A549 (cell line): ENCODE measurements at regions not wholly inside any gene's neighbourhood (a gene's known extent, or its start where the extent isn't known, plus 50 kb on each side); places are given as distances from the start of the nearest gene placed in this dataset.

ENCODE experiments used
- ATAC-seq, 2 experiments: fragments of 200-7000 bp in 1 of 2; fragments of >200 bp in 1 of 2; cut with Nextera tagmentation in 1 of 2; cut with Tn5 transposase in 1 of 2; 3 replicates each; pipeline versions ENCODE4 v1.8.0 to v1.9.1; 2018 to 2020; ENCODE audit warnings: mild to moderate bottlenecking in 1 of 2, moderate library complexity in 1 of 2
- CTCF ChIA-PET: fragments of 300-600 bp; sonication (Branson Sonifier 250); formaldehyde crosslinking; extraction: SDS; loops from one replicate; lab custom pipeline; 2021; ENCODE audit warnings: antibody characterized with exemption, inconsistent platforms; lab: Yijun Ruan, JAX
- POLR2A ChIA-PET: fragments of 350-600 bp; formaldehyde crosslinking; extraction: SDS; loops from one replicate; lab custom pipeline; 2021; ENCODE audit warnings: antibody characterized with exemption, inconsistent platforms; lab: Yijun Ruan, JAX
- DNase-seq, 2 experiments: peaks; one replicate each; pipeline versions ENCODE4 v3.0.0 to v3.0.0-alpha.2; 2011 to 2016; ENCODE audit warnings: low read depth in 1 of 2, low spot score in 1 of 2
- FAIRE-seq: peaks from 2 replicates; lab custom pipeline; 2011; peaks lifted over from hg19 to GRCh38; lab: Jason Lieb, UNC
- H3K27ac ChIP-seq, 2 experiments: fragments of >200 bp; sonication (Bioruptor Twin); formaldehyde crosslinking; 3 replicates each; pipeline ENCODE4 v1.5.1; 2016 to 2017
- H3K4me1 ChIP-seq: fragments of >200 bp; sonication (Bioruptor Twin); formaldehyde crosslinking; 3 replicates; pipeline ENCODE4 v1.6.1; 2016
- H3K4me2 ChIP-seq: fragments of >200 bp; sonication (Bioruptor Twin); formaldehyde crosslinking; 3 replicates; pipeline ENCODE4 v1.6.1; 2016
- H3K4me3 ChIP-seq: fragments of >200 bp; sonication (Bioruptor Twin); formaldehyde crosslinking; 3 replicates; pipeline ENCODE4 v1.5.1; 2016
- H3K9me3 ChIP-seq: fragments of >200 bp; sonication (Bioruptor Twin); formaldehyde crosslinking; 3 replicates; pipeline ENCODE4 v1.6.1; 2016
- CEBPB ChIP-seq, 2 experiments: fragments of >200 bp in 1 of 2; sonication (Bioruptor Twin) in 1 of 2; formaldehyde crosslinking in 1 of 2; IDR thresholded peaks; 2 replicates each; pipeline ENCODE4 v1.6.1; 2012 to 2016
- EHF ChIP-seq: fragments of 250-450 bp; sonication (Bioruptor Pico); IDR thresholded peaks from 2 replicates; pipeline ENCODE4 v1.5.0; 2020; ENCODE audit warnings: mild to moderate bottlenecking
- ESRRA ChIP-seq: fragments of 150-350 bp; IDR thresholded peaks from 2 replicates; pipeline ENCODE4 v1.6.1; 2014; ENCODE audit warnings: mild to moderate bottlenecking, low read length, borderline replicate concordance
- FOSB ChIP-seq: fragments of 250-450 bp; sonication (Bioruptor Pico); IDR thresholded peaks from 2 replicates; pipeline ENCODE4 v1.5.0; 2020; ENCODE audit warnings: mild to moderate bottlenecking, moderate library complexity
- GATA3 ChIP-seq: IDR thresholded peaks from 2 replicates; pipeline ENCODE4 v1.6.1; 2012; ENCODE audit warnings: borderline replicate concordance
- HOXA7 ChIP-seq: fragments of 250-450 bp; sonication (Bioruptor Pico); IDR thresholded peaks from 2 replicates; pipeline ENCODE4 v1.5.0; 2020; ENCODE audit warnings: mild to moderate bottlenecking, moderate library complexity
- HOXB13 ChIP-seq: fragments of 250-450 bp; sonication (Bioruptor Pico); IDR thresholded peaks from 2 replicates; pipeline ENCODE4 v1.5.0; 2020; ENCODE audit warnings: low read depth, mild to moderate bottlenecking, moderate library complexity
- JUNB ChIP-seq: fragments of >200 bp; sonication (Bioruptor Twin); formaldehyde crosslinking; IDR thresholded peaks from 2 replicates; pipeline ENCODE4 v1.6.1; 2016
- MYC ChIP-seq: IDR thresholded peaks from 2 replicates; pipeline ENCODE4 v1.6.1; 2012; ENCODE audit warnings: mild to moderate bottlenecking, inconsistent platforms, low read length, improper control_type of control experiment, borderline replicate concordance
- NPAS2 ChIP-seq: fragments of 250-450 bp; sonication (Bioruptor Pico); IDR thresholded peaks from 2 replicates; pipeline ENCODE4 v1.8.0; 2022; ENCODE audit warnings: mild to moderate bottlenecking, moderate library complexity, borderline replicate concordance
- NR3C1 ChIP-seq: fragments of >200 bp; sonication (Bioruptor Twin); formaldehyde crosslinking; IDR thresholded peaks from 3 replicates; pipeline ENCODE4 v1.6.1; 2017
- PBX3 ChIP-seq: IDR thresholded peaks from 2 replicates; pipeline ENCODE4 v1.6.1; 2012
- PHF8 ChIP-seq: fragments of 200-600 bp; sonication (generic); IDR thresholded peaks from 2 replicates; pipeline ENCODE4 v1.6.1; 2016; ENCODE audit warnings: low read depth, mild to moderate bottlenecking, antibody characterized with exemption, moderate library complexity, borderline replicate concordance
- POLR2A ChIP-seq: IDR thresholded peaks from 2 replicates; pipeline ENCODE4 v1.6.1; 2012; ENCODE audit warnings: mild to moderate bottlenecking, low read length
- POLR2AphosphoS2 ChIP-seq: conservative IDR thresholded peaks from 2 replicates; pipeline ENCODE4 v1.6.1; 2012; ENCODE audit warnings: low read length, improper control_type of control experiment, inconsistent platforms
- RARB ChIP-seq: fragments of 250-450 bp; sonication (Bioruptor Pico); IDR thresholded peaks from 2 replicates; pipeline ENCODE4 v1.8.0; 2021; ENCODE audit warnings: mild to moderate bottlenecking, moderate library complexity
- TFCP2L1 ChIP-seq: fragments of 250-450 bp; sonication (Bioruptor Pico); IDR thresholded peaks from 2 replicates; pipeline ENCODE4 v1.5.0; 2021; ENCODE audit warnings: mild to moderate bottlenecking
- TP53 ChIP-seq: fragments of 250-450 bp; sonication (Bioruptor Pico); IDR thresholded peaks from 2 replicates; pipeline ENCODE4 v1.5.0; 2021; ENCODE audit warnings: mild to moderate bottlenecking, moderate library complexity
- ZNF302 ChIP-seq: fragments of 250-450 bp; sonication (Bioruptor Pico); IDR thresholded peaks from 2 replicates; pipeline ENCODE4 v1.9.0; 2021; ENCODE audit warnings: inconsistent platforms, mild to moderate bottlenecking, moderate library complexity
- ZSCAN20 ChIP-seq: fragments of 250-450 bp; sonication (Bioruptor Pico); IDR thresholded peaks from 2 replicates; pipeline ENCODE4 v1.8.0; 2022; ENCODE audit warnings: mild to moderate bottlenecking, moderate library complexity
- WGBS: methylation state at CpG from one replicate; pipeline ENCODE4 v1.1.6; 2017; ENCODE audit errors: missing lambda C conversion rate; 5-methylcytosine and 5-hydroxymethylcytosine counted together
- TF ChIP-seq, protein P1 (sequence below): fragments of >200 bp; sonication (Bioruptor Twin); formaldehyde crosslinking; IDR thresholded peaks from 3 replicates; pipeline ENCODE4 v1.6.1; 2016

DNA sequence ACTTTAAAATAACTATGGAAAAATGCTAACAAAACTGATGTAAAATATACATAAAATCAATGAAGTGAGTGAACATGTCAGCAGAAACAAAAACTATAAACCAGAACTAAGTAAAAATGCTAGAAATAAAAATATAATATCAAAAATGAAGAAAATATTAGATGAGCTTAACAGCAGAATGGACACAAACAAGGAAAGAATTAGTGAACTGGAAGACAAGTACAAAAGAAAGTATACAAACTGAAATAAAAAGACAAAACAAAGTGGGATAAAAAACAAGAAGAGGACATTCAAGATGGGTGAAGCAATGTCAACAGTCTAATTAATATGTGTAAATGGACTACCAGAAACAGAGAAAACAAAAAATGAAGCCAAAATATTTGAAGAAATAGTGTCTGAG lies 339.2 kb downstream of the NXPE2 start:
- no peak overlapping the region for H3K27ac ChIP-seq
- H3K4me1 ChIP-seq: no peaks in the 10 kb centered on the region
- ATAC-seq (no peak), FAIRE-seq (no peak), DNase-seq (no peak)
- no peaks in the 10 kb centered on the region for H3K9me3 ChIP-seq
- H3K4me3 ChIP-seq: no peak overlapping the region
- TF ChIP-seq MYC (no peak), TP53 (CRISPR knock-in tag) (no peak), EHF (CRISPR knock-in tag) (no peak), RARB (CRISPR knock-in tag) (no peak), POLR2A (no peak), FOSB (no peak), NPAS2 (CRISPR knock-in tag) (no peak), ZSCAN20 (CRISPR knock-in tag) (no peak), ZNF302 (CRISPR knock-in tag) (no peak), NR3C1 (no peak), TFCP2L1 (CRISPR knock-in tag) (no peak)
- TF ChIP-seq, all 56 proteins: peak for 0
- POLR2A ChIA-PET: no interaction called here
- H3K4me2 ChIP-seq: no peak overlapping the region
- CTCF ChIA-PET: no interaction called here

DNA sequence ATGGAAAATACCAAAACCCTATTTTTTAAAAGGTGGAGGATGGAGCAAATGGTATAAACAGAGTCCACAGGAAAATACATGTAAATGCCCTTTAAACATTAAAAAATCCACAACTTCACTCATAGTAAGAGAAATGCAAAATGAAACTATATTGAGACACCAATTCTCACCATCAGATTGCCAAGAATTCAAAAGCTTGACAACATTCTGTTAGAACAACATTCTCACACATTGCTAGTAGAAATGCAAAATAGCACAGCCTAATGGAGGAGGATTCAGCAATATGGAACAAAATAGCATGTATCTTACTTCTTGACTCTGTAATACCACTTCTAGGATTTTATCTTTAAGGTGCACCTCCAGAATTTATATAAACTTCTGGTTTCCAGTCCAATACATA lies 351.8 kb downstream of the NXPE2 start:
- Histone ChIP-seq H3K4me3 (no peak overlapping the region), H3K9me3 (no peaks in the 10 kb centered on the region), H3K27ac (no peak overlapping the region), H3K4me1 (no peaks in the 10 kb centered on the region), H3K4me2 (no peak overlapping the region)
- ChIA-PET CTCF (no interaction called here), POLR2A (interaction anchor here (0.6 kb wide), 1 partner anchor 109 kb away, joined by 4 read pairs; no protein-coding TSS in a partner anchor)
- FAIRE-seq (no peak), ATAC-seq (no peak), DNase-seq (no peak)
- TF ChIP-seq PHF8 (no peak), HOXB13 (CRISPR knock-in tag) (no peak)

GRCh38 chr11:115036406-115037180 lies 358.3 kb downstream of the NXPE2 start:
- FAIRE-seq: no peak
- 41% methylated on average over 7 of the region's 7 CpGs for WGBS
- ChIA-PET CTCF (no interaction called here), POLR2A (no interaction called here)
- Histone ChIP-seq H3K4me1 (no peaks in the 10 kb centered on the region), H3K9me3 (no peaks in the 10 kb centered on the region), H3K4me3 (no peak overlapping the region), H3K27ac (no peak overlapping the region), H3K4me2 (no peak overlapping the region)
- ATAC-seq: no peak
- TF ChIP-seq ESRRA (no peak), PBX3 (no peak), PHF8 (no peak), MYC (no peak), HOXA7 (CRISPR knock-in tag) (no peak), POLR2AphosphoS2 (no peak), GATA3 (no peak)
- TF ChIP-seq, protein P1, sequence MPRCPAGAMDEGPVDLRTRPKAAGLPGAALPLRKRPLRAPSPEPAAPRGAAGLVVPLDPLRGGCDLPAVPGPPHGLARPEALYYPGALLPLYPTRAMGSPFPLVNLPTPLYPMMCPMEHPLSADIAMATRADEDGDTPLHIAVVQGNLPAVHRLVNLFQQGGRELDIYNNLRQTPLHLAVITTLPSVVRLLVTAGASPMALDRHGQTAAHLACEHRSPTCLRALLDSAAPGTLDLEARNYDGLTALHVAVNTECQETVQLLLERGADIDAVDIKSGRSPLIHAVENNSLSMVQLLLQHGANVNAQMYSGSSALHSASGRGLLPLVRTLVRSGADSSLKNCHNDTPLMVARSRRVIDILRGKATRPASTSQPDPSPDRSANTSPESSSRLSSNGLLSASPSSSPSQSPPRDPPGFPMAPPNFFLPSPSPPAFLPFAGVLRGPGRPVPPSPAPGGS: no peak
- no peak for DNase-seq

DNA sequence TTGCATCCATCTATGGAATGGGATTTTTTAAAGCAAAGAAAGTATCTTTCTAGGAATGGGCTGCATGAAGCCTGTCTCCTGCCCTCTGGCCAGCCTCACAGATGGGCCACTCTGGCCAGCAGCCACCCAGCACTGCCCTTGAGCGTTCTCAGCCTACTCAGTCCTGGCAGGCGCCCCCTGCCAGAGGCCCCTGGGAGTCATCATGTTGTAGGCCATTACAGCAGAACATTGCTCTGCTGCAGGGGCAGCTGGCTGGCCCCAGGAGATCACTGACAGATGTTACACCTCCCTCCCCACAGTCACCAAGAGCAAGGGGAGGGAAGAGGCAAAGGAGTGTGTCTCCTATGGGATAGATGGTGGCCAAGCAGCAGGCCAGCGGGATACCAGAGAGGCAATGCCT lies 363.7 kb downstream of the NXPE2 start:
- Histone ChIP-seq H3K4me2 (no peak overlapping the region), H3K4me1 (no peaks in the 10 kb centered on the region), H3K4me3 (no peak overlapping the region), H3K9me3 (no peaks in the 10 kb centered on the region), H3K27ac (no peak overlapping the region)
- no peak for FAIRE-seq
- CTCF ChIA-PET: no interaction called here
- no peak for ATAC-seq
- POLR2A ChIA-PET: no interaction called here
- WGBS: 3% methylated on average over 2 of the region's 3 CpGs
- no peak for TF ChIP-seq CEBPB (IDR thresholded peaks at IDR 0.05)
- no peak for TF ChIP-seq JUNB
- TF ChIP-seq, all 56 proteins: peak for 0
- no peak for DNase-seq
